ENCODE measurements at regions not wholly inside any gene's neighbourhood (a gene's known extent, or its start where the extent isn't known, plus 50 kb on each side); places are given as distances from the start of the nearest gene placed in this dataset.

DNA sequence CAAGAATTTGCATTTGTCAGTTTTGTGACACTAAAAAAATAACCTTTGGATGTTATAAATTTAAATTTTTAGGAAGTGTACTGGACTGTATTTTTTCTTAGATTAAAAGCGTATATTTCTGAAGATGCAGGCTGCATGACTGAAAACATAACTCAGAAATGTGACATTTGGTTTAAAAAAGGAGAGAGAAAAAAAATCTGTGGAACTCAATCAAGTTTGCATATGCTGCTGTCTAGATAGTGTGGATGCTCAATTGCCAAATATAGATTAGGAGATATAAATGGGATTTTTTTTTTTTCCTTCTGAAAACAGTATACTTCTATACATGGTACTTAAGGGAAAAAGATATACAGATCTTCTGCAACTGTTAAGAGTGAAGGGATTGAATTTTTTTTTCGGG is 402.3 kb downstream of the TAF11L14 start:
- CTCF ChIA-PET, result no interaction called here

More for the DNA sequence above, 402.3 kb downstream of the TAF11L14 start:
- H3K4me2 ChIP-seq (ENCODE audit: low read depth, low read length), result no peak overlapping the region
- H2BK5ac ChIP-seq (ENCODE audit: low read depth, low read length, poor library complexity, severe bottlenecking), result no peak overlapping the region
- no peak overlapping the region for H3K56ac ChIP-seq (ENCODE audit: extremely low read depth, insufficient read depth, low read length)
- no peaks in the 10 kb centered on the region for H3K36me3 ChIP-seq (ENCODE audit: control insufficient read depth, insufficient read depth, low read length)
- H3K9ac ChIP-seq (ENCODE audit: low read depth, low read length), result no peak overlapping the region
- H4K91ac ChIP-seq (ENCODE audit: insufficient read depth, low read depth, low read length), result no peak overlapping the region
- no peak overlapping the region for H4K8ac ChIP-seq (ENCODE audit: low read depth in 2 of 2, low read length in 2 of 2)
- no peaks in the 10 kb centered on the region for H3K79me1 ChIP-seq (ENCODE audit: low read depth in 1 of 2, low read length in 2 of 2)
- WGBS, 2 experiments (ENCODE audit: extremely low coverage in 2 of 2, insufficient read length in 1 of 2), result no CpG with 5 or more reads among the region's 2 CpGs
- H3K9me3 ChIP-seq (ENCODE audit: control insufficient read depth, insufficient read depth, low read length), result no peaks in the 10 kb centered on the region
- BruUV-seq (replicated peaks), result no TSS peak
- no peak overlapping the region for H3K18ac ChIP-seq (ENCODE audit: low read depth, low read length)
- ATAC-seq (ENCODE audit: low read depth) (no peak), DNase-seq (no peak)
- H4K5ac ChIP-seq (ENCODE audit: low read depth, low read length), result no peak overlapping the region
- no peak overlapping the region for H2AFZ ChIP-seq (replicated peaks; ENCODE audit: low read length, poor library complexity)
- H3K4me1 ChIP-seq (ENCODE audit: control insufficient read depth, insufficient read depth, low read length), result no peaks in the 10 kb centered on the region
- dilution Hi-C loops (cut with HindIII; ENCODE audit: low sequenced_read_pairs, unreplicated experiment), result no loop called here
- no peak overlapping the region for H3K27ac ChIP-seq (ENCODE audit: insufficient read depth, low read length)
- H2AK5ac ChIP-seq (ENCODE audit: low read depth, low read length), result no peak overlapping the region
- POLR2A ChIA-PET (ENCODE audit: unreplicated experiment), result no interaction called here
- H3K9me1 ChIP-seq (ENCODE audit: insufficient read depth, low read length), result no peaks in the 10 kb centered on the region
- TF ChIP-seq MXI1 (IDR thresholded peaks at IDR 0.05; ENCODE audit: borderline replicate concordance, low read depth, low read length), result no peak
- no peak for TF ChIP-seq CEBPB (IDR thresholded peaks at IDR 0.05; ENCODE audit: low read depth, low read length)
- TF ChIP-seq MAZ (IDR thresholded peaks at IDR 0.05; ENCODE audit: borderline replicate concordance, low read depth, low read length), result no peak
- TF ChIP-seq RAD21 (IDR thresholded peaks at IDR 0.05; ENCODE audit: low read length), result no peak
- TF ChIP-seq, protein P1, sequence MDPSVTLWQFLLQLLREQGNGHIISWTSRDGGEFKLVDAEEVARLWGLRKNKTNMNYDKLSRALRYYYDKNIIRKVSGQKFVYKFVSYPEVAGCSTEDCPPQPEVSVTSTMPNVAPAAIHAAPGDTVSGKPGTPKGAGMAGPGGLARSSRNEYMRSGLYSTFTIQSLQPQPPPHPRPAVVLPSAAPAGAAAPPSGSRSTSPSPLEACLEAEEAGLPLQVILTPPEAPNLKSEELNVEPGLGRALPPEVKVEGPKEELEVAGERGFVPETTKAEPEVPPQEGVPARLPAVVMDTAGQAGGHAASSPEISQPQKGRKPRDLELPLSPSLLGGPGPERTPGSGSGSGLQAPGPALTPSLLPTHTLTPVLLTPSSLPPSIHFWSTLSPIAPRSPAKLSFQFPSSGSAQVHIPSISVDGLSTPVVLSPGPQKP (IDR thresholded peaks at IDR 0.05; ENCODE audit: borderline replicate concordance, low read depth, low read length), result no peak
- no peak for TF ChIP-seq FOS (IDR thresholded peaks at IDR 0.05; ENCODE audit: low read depth, low read length)
- TF ChIP-seq RCOR1 (IDR thresholded peaks at IDR 0.05; ENCODE audit: insufficient replicate concordance, low read length), result no peak
- TF ChIP-seq BHLHE40 (IDR thresholded peaks at IDR 0.05; ENCODE audit: low read depth, low read length), result no peak
- TF ChIP-seq, protein P2, sequence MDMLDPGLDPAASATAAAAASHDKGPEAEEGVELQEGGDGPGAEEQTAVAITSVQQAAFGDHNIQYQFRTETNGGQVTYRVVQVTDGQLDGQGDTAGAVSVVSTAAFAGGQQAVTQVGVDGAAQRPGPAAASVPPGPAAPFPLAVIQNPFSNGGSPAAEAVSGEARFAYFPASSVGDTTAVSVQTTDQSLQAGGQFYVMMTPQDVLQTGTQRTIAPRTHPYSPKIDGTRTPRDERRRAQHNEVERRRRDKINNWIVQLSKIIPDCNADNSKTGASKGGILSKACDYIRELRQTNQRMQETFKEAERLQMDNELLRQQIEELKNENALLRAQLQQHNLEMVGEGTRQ (IDR thresholded peaks at IDR 0.05; ENCODE audit: low read depth, low read length), result no peak
- no peak for TF ChIP-seq RFX5 (IDR thresholded peaks at IDR 0.05; ENCODE audit: low read depth, low read length)
- no peak for TF ChIP-seq NFE2L2 (IDR thresholded peaks at IDR 0.05; ENCODE audit: low read depth, low read length)
- no peak for TF ChIP-seq SMC3 (IDR thresholded peaks at IDR 0.05; ENCODE audit: low read depth, low read length)
- no peak for TF ChIP-seq MAFK (IDR thresholded peaks at IDR 0.05; ENCODE audit: low read depth, low read length)
- TF ChIP-seq CTCF (conservative IDR thresholded peaks at IDR 0.05; ENCODE audit: low read depth, low read length), result no peak
- TF ChIP-seq POLR2A (IDR thresholded peaks at IDR 0.05; ENCODE audit: low read depth, low read length), result no peak
- no peak for TF ChIP-seq CHD1 (IDR thresholded peaks at IDR 0.05; ENCODE audit: low read depth, low read length)
- H2BK20ac ChIP-seq (ENCODE audit: low read depth, low read length), result no peak overlapping the region
- H2BK15ac ChIP-seq (ENCODE audit: low read depth, low read length), result no peak overlapping the region
- no peak overlapping the region for H3K4me3 ChIP-seq (ENCODE audit: insufficient read depth, low read depth, low read length)
- intact Hi-C loops (cut with micrococcal nuclease), result no loop called here
- no peak overlapping the region for H3K14ac ChIP-seq (replicated peaks; ENCODE audit: low read depth, low read length)
- in situ Hi-C loops (cut with MboI; ENCODE audit: low sequenced_read_pairs), result no loop called here
- no peak overlapping the region for H2AK9ac ChIP-seq (replicated peaks; ENCODE audit: low read depth, low read length, poor library complexity)
- no peak overlapping the region for H3K23ac ChIP-seq (ENCODE audit: low read depth, low read length)
- no peaks in the 10 kb centered on the region for H3K27me3 ChIP-seq (ENCODE audit: control insufficient read depth, insufficient read depth, low read length)
- no peak overlapping the region for H3K4ac ChIP-seq (ENCODE audit: low read depth, low read length)
- H4K20me1 ChIP-seq (ENCODE audit: insufficient read depth, low read length), result no peaks in the 10 kb centered on the region
- no peak overlapping the region for H2BK120ac ChIP-seq (ENCODE audit: low read depth, low read length)

All from IMR-90 (cell line).